Esophagus squamous epithelium (tissue), 5 donors: ENCODE measurements at regions not wholly inside any gene's neighbourhood (a gene's known extent, or its start where the extent isn't known, plus 50 kb on each side); places are given as distances from the start of the nearest gene placed in this dataset.

Experiments
- DNase-seq: peaks from one replicate; lab custom pipeline; 2025; lab: John Stamatoyannopoulos, UW
- H3K27ac ChIP-seq, 4 donors: fragments of 200-600 bp; sonication (generic); one replicate each; pipeline ENCODE4 v1.5.1; 2016 to 2019; ENCODE audit warnings: mild to moderate bottlenecking in 1 of 4
- H3K27me3 ChIP-seq, 4 donors: fragments of 200-600 bp; sonication (generic); 1 replicate in 3 of 4; 2 replicates in 1 of 4; pipeline versions ENCODE4 v1.5.1 to v1.6.0; 2017 to 2021; ENCODE audit warnings: antibody characterized with exemption in 1 of 4
- H3K36me3 ChIP-seq, 3 donors: fragments of 200-600 bp; sonication (generic); one replicate each; pipeline ENCODE4 v1.5.1; 2016 to 2019
- H3K4me1 ChIP-seq, 3 donors: fragments of 200-600 bp; sonication (generic); one replicate each; pipeline ENCODE4 v1.5.1; 2017 to 2019
- H3K4me3 ChIP-seq, 4 donors: fragments of 200-600 bp; sonication (generic); 1 replicate in 3 of 4; 2 replicates in 1 of 4; pipeline ENCODE4 v1.5.1; 2016 to 2019; ENCODE audit warnings: mild to moderate bottlenecking in 2 of 4, moderate library complexity in 1 of 4
- H3K9me3 ChIP-seq, 3 donors: fragments of 200-600 bp; sonication (generic); one replicate each; pipeline ENCODE4 v1.5.1; 2016 to 2019
- CTCF ChIP-seq, 6 experiments: fragments of 450-650 bp in 4 of 6; fragments of 200-600 bp in 2 of 6; sonication (generic) in 2 of 6; IDR thresholded peaks; one replicate each; pipeline ENCODE4 v1.5.1; 2016 to 2019; ENCODE audit warnings: antibody characterized with exemption in 6 of 6, mild to moderate bottlenecking in 4 of 6, moderate library complexity in 4 of 6
- POLR2A ChIP-seq, 4 donors: fragments of 450-650 bp; IDR thresholded peaks; one replicate each; pipeline ENCODE4 v1.6.1; 2017; ENCODE audit warnings: antibody characterized with exemption in 4 of 4, mild to moderate bottlenecking in 4 of 4, moderate library complexity in 3 of 4
- WGBS, 2 donors: methylation state at CpG; one replicate each; pipeline ENCODE4 v1.1.5; 2018; 5-methylcytosine and 5-hydroxymethylcytosine counted together
- intact Hi-C: fragments of 100-400 bp; cut with DNase I; formaldehyde crosslinking; loops from one replicate; pipeline ENCODE4 v1.15.0; 2022
- donor health status: DM: yes; HTN: yes; CAD: no.

DNA sequence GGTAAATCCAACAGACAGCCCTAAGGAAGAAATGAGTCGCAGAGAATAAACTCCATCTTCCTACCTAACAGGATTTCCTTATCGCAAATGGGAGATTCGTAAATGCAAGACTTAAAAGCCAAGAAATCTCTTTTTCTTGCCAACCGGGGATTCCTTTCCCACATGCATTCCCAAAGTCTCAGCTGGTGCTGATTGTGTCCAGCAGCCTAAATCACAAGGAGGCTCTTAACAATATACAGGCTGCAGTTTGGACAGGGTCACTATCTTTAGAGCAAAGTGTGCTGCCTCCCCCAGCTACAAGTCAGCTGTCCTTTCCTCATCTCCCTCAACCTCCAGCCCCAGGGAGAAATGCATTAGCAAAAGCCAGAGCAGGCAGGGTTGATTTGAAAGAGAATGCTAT lies 189.8 kb upstream of the PLXNA2 start:
- Histone ChIP-seq H3K9me3 (no peaks in the 10 kb centered on the region), H3K27me3 (peaks cover 0 to 12% (median 0%) of the 10 kb centered on the region in 4 donors), H3K4me1 (peaks cover 0 to 13% (median 0%) of the 10 kb centered on the region in 3 donors), H3K36me3 (no peaks in the 10 kb centered on the region), H3K4me3 (no peak overlapping the region), H3K27ac (no peak overlapping the region)
- 68 to 73% methylated on average over 4 of the region's 4 CpGs for WGBS, 2 donors
- intact Hi-C loops = no loop called here
- DNase-seq = no peak
- TF ChIP-seq CTCF (IDR thresholded peaks at IDR 0.05) = no peak
- no peak for TF ChIP-seq POLR2A (IDR thresholded peaks at IDR 0.05)

DNA sequence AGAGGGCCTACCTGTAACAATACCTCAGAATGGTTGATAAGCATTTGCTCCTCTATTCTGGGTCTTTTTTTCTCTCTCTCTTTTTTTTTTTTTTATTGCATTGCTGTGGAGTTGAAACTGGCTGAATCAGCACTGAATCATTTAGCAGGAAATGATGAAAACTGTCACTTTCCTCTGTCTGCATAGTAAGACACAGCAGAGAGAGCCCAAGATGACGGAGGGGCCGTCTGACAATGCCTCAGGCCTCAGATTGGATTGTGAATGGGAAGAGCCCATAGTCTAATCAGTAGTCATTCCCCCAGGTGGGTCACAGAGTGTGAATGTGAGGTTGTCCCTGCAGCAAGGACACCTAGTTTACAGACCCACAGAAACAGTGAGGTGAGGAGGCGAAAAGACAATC lies 193.2 kb upstream of the PLXNA2 start:
- intact Hi-C loops = no loop called here
- 36 to 64% methylated on average over 3 of the region's 3 CpGs for WGBS, 2 donors
- H3K27me3 ChIP-seq = peaks cover 0 to 12% (median 0%) of the 10 kb centered on the region in 4 donors
- H3K4me1 ChIP-seq = peaks cover 0 to 6% (median 0%) of the 10 kb centered on the region in 3 donors
- no peak overlapping the region for H3K4me3 ChIP-seq
- H3K27ac ChIP-seq = no peak overlapping the region
- H3K36me3 ChIP-seq = no peaks in the 10 kb centered on the region
- H3K9me3 ChIP-seq = no peaks in the 10 kb centered on the region
- no peak for DNase-seq
- TF ChIP-seq POLR2A (IDR thresholded peaks at IDR 0.05) (no peak), CTCF (IDR thresholded peaks at IDR 0.05) (no peak)

DNA sequence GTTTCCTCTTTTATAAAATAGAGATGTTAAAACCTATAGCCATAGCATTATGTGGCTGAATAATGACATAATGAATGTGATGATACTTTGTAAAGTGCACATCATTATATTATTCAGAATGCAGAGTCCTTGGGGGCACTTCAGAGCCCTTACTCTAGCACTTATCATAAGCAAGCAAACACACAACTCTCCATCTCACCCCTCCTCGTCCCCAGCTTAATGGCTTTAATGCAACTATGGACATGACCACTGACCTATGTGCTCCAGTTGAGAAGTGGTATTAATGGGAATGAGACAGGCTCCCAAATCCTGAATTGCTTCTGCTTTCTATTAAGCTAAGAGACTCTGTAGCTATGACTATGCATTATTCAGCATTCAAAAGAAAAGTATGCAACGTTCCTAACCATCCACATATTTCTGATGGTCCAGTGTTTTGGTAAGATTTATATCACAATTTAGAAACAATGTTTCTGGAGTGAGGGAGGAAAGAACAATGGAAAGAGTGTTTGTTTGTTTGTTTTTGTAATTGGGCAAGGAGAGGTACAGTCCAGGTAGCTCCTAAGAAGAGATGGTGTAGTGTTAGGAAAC lies 194.0 kb upstream of the PLXNA2 start:
- H3K36me3 ChIP-seq = no peaks in the 10 kb centered on the region
- peaks cover 0 to 12% (median 0%) of the 10 kb centered on the region in 4 donors for H3K27me3 ChIP-seq
- intact Hi-C loops = no loop called here
- TF ChIP-seq CTCF (IDR thresholded peaks at IDR 0.05) (no peak), POLR2A (IDR thresholded peaks at IDR 0.05) (no peak)
- 10 to 63% methylated on average over 2 of the region's 2 CpGs for WGBS, 2 donors
- no peak overlapping the region for H3K4me3 ChIP-seq
- H3K27ac ChIP-seq = no peak overlapping the region
- no peaks in the 10 kb centered on the region for H3K4me1 ChIP-seq
- H3K9me3 ChIP-seq = peaks cover 0 to 5% (median 0%) of the 10 kb centered on the region in 3 donors
- DNase-seq = no peak

DNA sequence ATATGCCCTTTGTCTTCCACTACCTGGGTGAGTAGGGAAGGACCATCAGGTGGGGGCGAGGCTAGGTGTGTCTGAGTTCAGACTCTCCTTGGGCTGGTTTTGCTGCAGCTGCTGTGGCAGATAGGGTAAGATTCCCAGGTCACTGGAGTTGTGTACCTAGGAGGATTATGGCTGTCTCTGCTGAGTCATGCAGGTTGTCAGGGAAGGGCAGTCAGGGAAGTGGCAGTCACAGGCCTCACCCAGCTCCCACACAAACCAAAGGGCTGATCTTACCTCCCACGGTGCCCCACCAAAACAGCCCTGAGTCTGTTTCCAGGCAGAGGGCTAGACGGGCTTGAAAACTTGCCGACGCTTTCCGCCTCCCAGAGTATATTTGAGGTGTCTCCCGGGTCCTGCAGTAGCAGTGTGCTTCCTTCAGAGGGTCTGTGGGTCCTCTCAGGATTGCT lies 201.6 kb upstream of the PLXNA2 start:
- H3K4me1 ChIP-seq = peaks cover 3 to 33% (median 8%) of the 10 kb centered on the region in 3 donors
- H3K27ac ChIP-seq = peak overlapping the region; percentile 74 to 84 (median 76)
- peaks cover 0 to 5% (median 0%) of the 10 kb centered on the region in 3 donors for H3K9me3 ChIP-seq
- no peaks in the 10 kb centered on the region for H3K36me3 ChIP-seq
- DNase-seq = no peak
- H3K4me3 ChIP-seq = no peak overlapping the region
- peaks cover 0 to 10% (median 0%) of the 10 kb centered on the region in 4 donors for H3K27me3 ChIP-seq
- WGBS, 2 donors = 44 to 72% methylated on average over 3 to 7 of the region's 7 CpGs
- peak in 1 of 6 experiments; percentile 3 for TF ChIP-seq CTCF (IDR thresholded peaks at IDR 0.05)
- TF ChIP-seq POLR2A (IDR thresholded peaks at IDR 0.05) = no peak
- intact Hi-C loops = no loop called here

GRCh38 chr1:208446271-208446691 lies 202.1 kb upstream of the PLXNA2 start:
- 54 to 62% methylated on average over 5 of the region's 5 CpGs for WGBS, 2 donors
- Histone ChIP-seq H3K27ac (peak overlapping the region; percentile 74 to 84 (median 76)), H3K9me3 (peaks cover 0 to 5% (median 0%) of the 10 kb centered on the region in 3 donors), H3K36me3 (no peaks in the 10 kb centered on the region), H3K4me3 (no peak overlapping the region), H3K4me1 (peaks cover 3 to 33% (median 8%) of the 10 kb centered on the region in 3 donors), H3K27me3 (peaks cover 0 to 13% (median 0%) of the 10 kb centered on the region in 4 donors)
- TF ChIP-seq CTCF (IDR thresholded peaks at IDR 0.05) (no peak), POLR2A (IDR thresholded peaks at IDR 0.05) (no peak)
- intact Hi-C loops = no loop called here
- no peak for DNase-seq
